Upper lobe of right lung (tissue), 1 donor: ENCODE measurements at regions not wholly inside any gene's neighbourhood (a gene's known extent, or its start where the extent isn't known, plus 50 kb on each side); places are given as distances from the start of the nearest gene placed in this dataset.

Source experiments
- ATAC-seq: fragments of 200-7000 bp; cut with Tn5 transposase; one replicate; pipeline ENCODE4 v1.9.1; 2020; ENCODE audit warnings: mild to moderate bottlenecking, moderate library complexity
- DNase-seq: peaks from one replicate; pipeline ENCODE4 v3.0.0-alpha.2; 2020
- H3K27ac ChIP-seq: fragments of 200-600 bp; one replicate; pipeline ENCODE4 v1.8.0; 2022
- H3K27me3 ChIP-seq: fragments of 200-600 bp; one replicate; pipeline ENCODE4 v1.8.0; 2022; ENCODE audit warnings: mild to moderate bottlenecking
- H3K36me3 ChIP-seq: fragments of 200-600 bp; one replicate; pipeline ENCODE4 v1.8.0; 2022
- H3K4me1 ChIP-seq: fragments of 200-600 bp; one replicate; pipeline ENCODE4 v1.8.0; 2022
- H3K4me3 ChIP-seq: fragments of 200-600 bp; one replicate; pipeline ENCODE4 v1.8.0; 2022; ENCODE audit warnings: mild to moderate bottlenecking
- H3K9me3 ChIP-seq: fragments of 200-600 bp; one replicate; pipeline ENCODE4 v1.8.0; 2022
- intact Hi-C: fragments of 100-400 bp; cut with DNase I; formaldehyde crosslinking; loops from one replicate; pipeline ENCODE4 v1.11.0; 2022
- TF ChIP-seq, protein P1 (sequence below): fragments of 200-600 bp; IDR thresholded peaks from one replicate; pipeline ENCODE4 v1.8.0; 2022; ENCODE audit warnings: antibody characterized with exemption
- donor health status: DM: no; HTN: yes; CAD: no; lungs with severe emphysema.

DNA sequence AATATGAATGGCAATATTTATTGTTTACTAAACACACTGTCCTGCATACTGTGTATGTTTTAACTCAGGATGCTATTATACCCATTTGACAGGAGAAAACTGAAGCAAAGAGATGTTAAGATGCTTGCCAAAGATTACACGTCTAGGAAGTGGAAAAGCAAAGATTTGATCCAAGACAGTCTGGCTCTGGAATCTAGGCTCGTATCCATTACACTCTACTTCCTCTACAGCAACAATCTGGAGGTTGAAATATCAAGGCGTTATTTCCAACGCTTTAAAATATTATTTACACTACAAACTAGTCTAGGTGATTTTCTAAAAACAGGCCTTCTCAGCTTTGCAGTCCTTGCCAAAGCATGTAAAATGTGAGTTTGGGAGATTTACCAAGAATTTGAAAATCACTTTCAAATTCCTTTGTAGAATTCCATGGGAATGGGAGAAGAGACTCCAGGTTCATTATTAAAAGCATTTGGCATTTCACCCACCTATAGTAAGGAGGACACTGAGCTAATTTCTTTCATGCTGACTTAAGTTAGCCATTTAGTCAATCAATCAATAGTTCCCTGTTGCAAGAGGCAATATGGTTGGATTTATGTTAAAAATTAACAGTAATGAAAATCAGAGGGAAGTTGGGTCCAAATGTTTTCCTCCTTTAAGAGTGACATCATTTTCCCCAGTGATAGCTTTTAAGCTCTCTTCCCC, 356.3 kb upstream of the SMARCA2 start:
- no peak for ATAC-seq
- intact Hi-C loops = no loop called here
- TF ChIP-seq, protein P1, sequence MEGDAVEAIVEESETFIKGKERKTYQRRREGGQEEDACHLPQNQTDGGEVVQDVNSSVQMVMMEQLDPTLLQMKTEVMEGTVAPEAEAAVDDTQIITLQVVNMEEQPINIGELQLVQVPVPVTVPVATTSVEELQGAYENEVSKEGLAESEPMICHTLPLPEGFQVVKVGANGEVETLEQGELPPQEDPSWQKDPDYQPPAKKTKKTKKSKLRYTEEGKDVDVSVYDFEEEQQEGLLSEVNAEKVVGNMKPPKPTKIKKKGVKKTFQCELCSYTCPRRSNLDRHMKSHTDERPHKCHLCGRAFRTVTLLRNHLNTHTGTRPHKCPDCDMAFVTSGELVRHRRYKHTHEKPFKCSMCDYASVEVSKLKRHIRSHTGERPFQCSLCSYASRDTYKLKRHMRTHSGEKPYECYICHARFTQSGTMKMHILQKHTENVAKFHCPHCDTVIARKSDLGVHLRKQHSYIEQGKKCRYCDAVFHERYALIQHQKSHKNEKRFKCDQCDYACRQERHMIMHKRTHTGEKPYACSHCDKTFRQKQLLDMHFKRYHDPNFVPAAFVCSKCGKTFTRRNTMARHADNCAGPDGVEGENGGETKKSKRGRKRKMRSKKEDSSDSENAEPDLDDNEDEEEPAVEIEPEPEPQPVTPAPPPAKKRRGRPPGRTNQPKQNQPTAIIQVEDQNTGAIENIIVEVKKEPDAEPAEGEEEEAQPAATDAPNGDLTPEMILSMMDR = no peak

DNA sequence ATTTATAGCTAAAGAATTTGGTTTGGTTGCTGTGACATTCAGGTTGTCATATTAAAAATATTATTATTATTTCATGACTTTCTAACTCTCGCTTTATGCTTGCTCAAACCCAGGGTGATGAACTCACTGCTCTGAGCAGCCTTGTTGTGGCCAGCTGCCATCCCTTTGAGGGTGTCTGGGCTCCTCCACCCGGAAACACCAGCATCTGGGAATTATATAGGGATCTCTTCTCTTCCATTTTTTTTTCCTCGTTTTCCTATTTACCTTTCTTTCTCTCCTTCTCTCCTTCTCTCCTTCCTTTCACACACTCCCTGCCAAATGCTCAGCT, 355.8 kb upstream of the SMARCA2 start:
- no peak for ATAC-seq
- no peak overlapping the region for H3K27ac ChIP-seq
- intact Hi-C loops = no loop called here

More for the DNA sequence above, 356.3 kb upstream of the SMARCA2 start:
- no peak overlapping the region for H3K27ac ChIP-seq
- no peak overlapping the region for H3K4me3 ChIP-seq
- no peaks in the 10 kb centered on the region for H3K4me1 ChIP-seq
- DNase-seq = no peak
- H3K36me3 ChIP-seq = no peaks in the 10 kb centered on the region
- H3K9me3 ChIP-seq = no peaks in the 10 kb centered on the region
- H3K27me3 ChIP-seq = no peaks in the 10 kb centered on the region

DNA sequence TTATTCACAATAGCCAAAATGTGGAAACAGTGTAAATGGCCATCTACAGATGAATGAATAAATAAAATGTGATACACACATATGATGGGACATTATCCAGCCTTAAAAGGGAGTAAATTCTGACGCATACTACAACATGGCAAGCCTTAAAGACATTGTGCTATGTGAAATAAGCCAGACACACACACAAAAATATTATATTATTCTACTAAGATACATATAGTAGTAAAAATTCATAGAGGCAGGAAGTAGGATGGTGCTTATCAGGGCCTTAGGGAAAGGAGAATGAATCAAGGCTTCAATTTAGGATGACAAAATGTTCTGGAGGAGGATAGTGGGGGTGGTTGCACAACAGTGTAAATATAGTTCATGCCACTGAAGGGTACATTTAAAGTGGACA, 346.7 kb upstream of the SMARCA2 start:
- ATAC-seq = no peak
- intact Hi-C loops = no loop called here
- no peaks in the 10 kb centered on the region for H3K4me1 ChIP-seq
- DNase-seq = no peak
- no peak overlapping the region for H3K4me3 ChIP-seq
- H3K9me3 ChIP-seq = peaks cover 3% of the 10 kb centered on the region
- no peaks in the 10 kb centered on the region for H3K27me3 ChIP-seq
- TF ChIP-seq, protein P1 = no peak
- H3K36me3 ChIP-seq = no peaks in the 10 kb centered on the region
- H3K27ac ChIP-seq = no peak overlapping the region

More for the DNA sequence above, 355.8 kb upstream of the SMARCA2 start:
- H3K36me3 ChIP-seq = no peaks in the 10 kb centered on the region
- no peaks in the 10 kb centered on the region for H3K9me3 ChIP-seq
- no peaks in the 10 kb centered on the region for H3K27me3 ChIP-seq
- H3K4me3 ChIP-seq = no peak overlapping the region
- no peaks in the 10 kb centered on the region for H3K4me1 ChIP-seq
- no peak for DNase-seq
- TF ChIP-seq, protein P1 = no peak

DNA sequence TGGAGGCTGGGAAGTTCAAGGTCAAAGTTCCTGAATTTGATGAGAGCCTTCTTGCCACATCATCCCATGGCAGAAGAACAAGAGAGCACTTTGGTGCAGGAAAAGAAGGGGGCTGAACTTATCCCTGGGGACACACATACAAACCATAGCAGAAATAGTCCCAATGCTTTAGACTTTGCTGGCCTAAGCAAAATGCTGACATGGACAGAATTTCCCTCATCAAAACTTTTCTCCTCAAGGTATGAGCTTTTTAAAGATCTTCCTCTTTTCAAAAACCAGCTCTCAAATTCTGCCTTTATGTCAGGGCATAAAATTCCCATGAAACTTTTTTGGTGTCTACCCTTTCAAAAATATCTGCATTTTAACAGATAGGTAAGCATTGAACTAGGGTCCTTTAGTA, 341.8 kb upstream of the SMARCA2 start:
- Histone ChIP-seq H3K27me3 (no peaks in the 10 kb centered on the region), H3K27ac (no peak overlapping the region), H3K4me1 (no peaks in the 10 kb centered on the region), H3K9me3 (peaks cover 5% of the 10 kb centered on the region), H3K4me3 (no peak overlapping the region), H3K36me3 (no peaks in the 10 kb centered on the region)
- TF ChIP-seq, protein P1 = no peak
- intact Hi-C loops = no loop called here
- DNase-seq = no peak
- ATAC-seq = no peak

DNA sequence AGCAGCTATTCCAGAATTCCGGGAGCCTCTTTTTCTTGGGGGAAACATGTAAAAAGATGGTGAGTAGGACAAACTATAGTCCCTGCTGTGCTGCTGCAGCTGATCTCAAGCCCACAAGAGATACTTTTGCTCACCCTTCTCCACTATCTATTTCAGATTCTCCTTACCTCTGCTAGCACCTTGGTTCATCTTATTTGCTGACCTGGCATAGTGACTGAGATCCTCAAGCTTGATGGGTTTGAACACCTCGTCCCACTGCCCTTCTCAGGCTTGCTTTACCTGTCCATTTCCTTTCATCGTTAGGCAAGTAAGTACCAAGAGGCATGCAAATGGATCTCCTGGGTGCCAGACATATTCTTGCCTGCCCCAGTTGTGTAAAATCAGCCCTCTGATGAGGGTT, 338.4 kb upstream of the SMARCA2 start:
- no peak overlapping the region for H3K27ac ChIP-seq
- ATAC-seq (no peak), DNase-seq (no peak)
- H3K36me3 ChIP-seq = no peaks in the 10 kb centered on the region
- no peaks in the 10 kb centered on the region for H3K4me1 ChIP-seq
- H3K9me3 ChIP-seq = peaks cover 5% of the 10 kb centered on the region
- no peaks in the 10 kb centered on the region for H3K27me3 ChIP-seq
- intact Hi-C loops = no loop called here
- H3K4me3 ChIP-seq = no peak overlapping the region
- TF ChIP-seq, protein P1 = no peak

DNA sequence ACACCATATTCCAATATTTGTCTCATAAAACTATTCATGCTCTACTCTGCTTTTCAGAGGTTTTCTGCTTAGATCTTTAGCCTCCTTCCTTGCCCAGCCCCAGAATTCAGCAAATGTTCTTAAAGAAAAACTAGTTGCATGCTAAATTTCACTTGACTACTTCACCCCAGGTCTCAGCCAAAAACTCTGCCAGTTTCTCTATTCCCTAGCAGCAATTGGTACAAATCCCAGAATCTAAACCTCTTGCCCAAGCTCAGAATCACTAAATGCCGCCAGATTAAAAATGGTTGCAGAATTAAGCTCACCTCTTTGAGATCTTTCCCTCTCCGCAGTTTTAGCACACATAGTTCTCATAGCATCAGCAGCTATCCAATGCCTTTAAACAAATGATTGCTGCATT, 331.2 kb upstream of the SMARCA2 start:
- H3K4me1 ChIP-seq = no peaks in the 10 kb centered on the region
- H3K4me3 ChIP-seq = no peak overlapping the region
- DNase-seq (no peak), ATAC-seq (no peak)
- H3K36me3 ChIP-seq = no peaks in the 10 kb centered on the region
- TF ChIP-seq, protein P1 = no peak
- H3K27me3 ChIP-seq = no peaks in the 10 kb centered on the region
- intact Hi-C loops = no loop called here
- H3K27ac ChIP-seq = no peak overlapping the region
- no peaks in the 10 kb centered on the region for H3K9me3 ChIP-seq
